GM23338 (cell line): ENCODE measurements at regions not wholly inside any gene's neighbourhood (a gene's known extent, or its start where the extent isn't known, plus 50 kb on each side); places are given as distances from the start of the nearest gene placed in this dataset.

Source experiments
- ATAC-seq: fragments of 200-7000 bp; cut with Tn5 transposase; 3 replicates; pipeline ENCODE4 v1.9.1; 2020
- DNase-seq: peaks from one replicate; pipeline ENCODE4 v3.0.0-alpha.2; 2015; ENCODE audit warnings: low spot score
- H2AFZ ChIP-seq: fragments of 200-600 bp; sonication (generic); 2 replicates; pipeline ENCODE4 v1.8.0; 2016; ENCODE audit warnings: antibody characterized with exemption, mild to moderate bottlenecking, moderate library complexity
- H3F3A ChIP-seq: fragments of 200-600 bp; sonication (generic); replicated peaks from 2 replicates; pipeline ENCODE4 v1.8.0; 2017; ENCODE audit warnings: antibody characterized with exemption, mixed run types, low read depth
- H3K27ac ChIP-seq: fragments of 200-600 bp; sonication (generic); 2 replicates; pipeline ENCODE4 v1.6.1; 2016; ENCODE audit warnings: low read depth
- H3K27me3 ChIP-seq: fragments of 200-600 bp; sonication (generic); 2 replicates; pipeline ENCODE4 v1.8.0; 2016; ENCODE audit warnings: mild to moderate bottlenecking, mixed run types, moderate library complexity; ENCODE audit not compliant: insufficient read depth
- H3K36me3 ChIP-seq: fragments of 200-600 bp; sonication (generic); 2 replicates; pipeline ENCODE4 v1.8.0; 2016; ENCODE audit warnings: mild to moderate bottlenecking; ENCODE audit not compliant: insufficient read depth
- H3K4me1 ChIP-seq: fragments of 200-600 bp; sonication (generic); 2 replicates; pipeline ENCODE4 v1.8.0; 2016; ENCODE audit warnings: mild to moderate bottlenecking, moderate library complexity; ENCODE audit not compliant: insufficient read depth
- H3K4me2 ChIP-seq: fragments of 200-600 bp; sonication (generic); 2 replicates; pipeline ENCODE4 v1.7.1; 2017; ENCODE audit warnings: mixed run types
- H3K4me3 ChIP-seq: fragments of 200-600 bp; sonication (generic); 2 replicates; pipeline ENCODE4 v1.6.1; 2016; ENCODE audit warnings: mixed run types
- H3K79me2 ChIP-seq: fragments of 200-600 bp; sonication (generic); replicated peaks from 2 replicates; pipeline ENCODE4 v1.8.0; 2017; ENCODE audit warnings: mild to moderate bottlenecking; ENCODE audit not compliant: insufficient read depth
- H3K9me2 ChIP-seq: fragments of 200-600 bp; sonication (generic); 2 replicates; pipeline ENCODE4 v1.8.0; 2017; ENCODE audit not compliant: insufficient read depth
- H4K20me1 ChIP-seq: fragments of 200-600 bp; sonication (generic); replicated peaks from 2 replicates; pipeline ENCODE4 v1.8.0; 2017; ENCODE audit warnings: mild to moderate bottlenecking; ENCODE audit not compliant: insufficient read depth
- H3K27ac Mint-ChIP-seq: 2 replicates; pipeline ENCODE4 v1.8.0; 2020; ENCODE audit warnings: inconsistent platforms, mild to moderate bottlenecking, moderate library complexity, mixed read lengths
- H3K27me3 Mint-ChIP-seq: 3 replicates; pipeline ENCODE4 v1.8.0; 2022; ENCODE audit warnings: low read depth, mild to moderate bottlenecking, moderate library complexity, mixed read lengths, inconsistent platforms; ENCODE audit not compliant: insufficient read depth, poor library complexity
- H3K36me3 Mint-ChIP-seq: 3 replicates; pipeline ENCODE4 v1.8.0; 2021; ENCODE audit warnings: low read depth, mild to moderate bottlenecking, inconsistent platforms, moderate library complexity, mixed read lengths
- H3K4me1 Mint-ChIP-seq: 3 replicates; pipeline ENCODE4 v1.8.0; 2020; ENCODE audit warnings: mild to moderate bottlenecking, inconsistent platforms, mixed read lengths
- H3K4me3 Mint-ChIP-seq: 3 replicates; pipeline ENCODE4 v1.8.0; 2021; ENCODE audit warnings: moderate library complexity, mild to moderate bottlenecking, inconsistent platforms, mixed read lengths
- H3K9me3 Mint-ChIP-seq: 3 replicates; pipeline ENCODE4 v1.8.0; 2020; ENCODE audit warnings: moderate library complexity, mild to moderate bottlenecking, inconsistent platforms, mixed read lengths
- CREB1 ChIP-seq: fragments of 250-450 bp; sonication (Bioruptor Pico); IDR thresholded peaks from 2 replicates; pipeline ENCODE4 v1.5.0; 2020; ENCODE audit warnings: low read depth, mild to moderate bottlenecking, moderate library complexity
- EZH2 ChIP-seq: fragments of 200-600 bp; sonication (generic); IDR thresholded peaks from one replicate; pipeline ENCODE4 v1.8.0; 2017; ENCODE audit warnings: antibody characterized with exemption, mild to moderate bottlenecking, low read depth; ENCODE audit not compliant: unreplicated experiment
- POLR2AphosphoS5 ChIP-seq: IDR thresholded peaks from 2 replicates; pipeline ENCODE4 v1.6.1; 2016; ENCODE audit warnings: antibody characterized with exemption, low read depth
- STAT1 ChIP-seq: IDR thresholded peaks from one replicate; pipeline ENCODE4 v1.6.1; 2016; ENCODE audit warnings: antibody characterized with exemption; ENCODE audit not compliant: unreplicated experiment
- TF ChIP-seq, protein P1 (sequence below), 2 experiments: fragments of 200-600 bp in 1 of 2; sonication (generic) in 1 of 2; conservative IDR thresholded peaks; 2 replicates each; pipeline versions ENCODE4 v1.5.1 to v1.6.1; 2016 to 2017; ENCODE audit warnings: antibody characterized with exemption in 2 of 2, low read depth in 2 of 2, mild to moderate bottlenecking in 2 of 2, moderate library complexity in 1 of 2

DNA sequence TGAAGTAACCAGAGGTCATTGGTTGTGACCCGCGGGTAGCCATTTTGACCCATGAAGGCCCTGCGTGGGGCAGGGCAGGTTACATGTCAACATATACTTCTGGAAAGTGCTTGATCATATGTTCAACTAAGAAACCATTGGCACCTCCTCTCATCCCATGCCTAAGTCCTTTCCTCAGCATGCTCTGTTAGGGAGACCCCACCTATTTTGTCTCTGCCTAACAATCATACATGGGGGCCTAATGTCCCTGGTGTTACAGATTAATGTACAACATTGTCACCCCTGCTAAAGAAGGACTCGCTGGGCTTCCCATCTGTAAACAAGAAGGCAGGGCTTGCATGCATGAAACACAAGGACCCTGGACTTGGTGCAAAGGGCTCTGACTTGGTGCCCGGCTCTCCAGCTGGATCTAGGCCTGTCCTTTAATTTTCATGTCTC is 133.7 kb upstream of the TNS3 start:
- no peak overlapping the region for H3K27ac Mint-ChIP-seq
- no peaks in the 10 kb centered on the region for H3K4me1 ChIP-seq
- DNase-seq (no peak), ATAC-seq (no peak)
- H3F3A ChIP-seq: no peaks in the 10 kb centered on the region
- no peaks in the 10 kb centered on the region for H3K36me3 ChIP-seq
- H3K4me1 Mint-ChIP-seq: peaks cover 2% of the 10 kb centered on the region; the same call in 1 of the 3 replicates
- H3K27ac ChIP-seq: no peak overlapping the region
- no peaks in the 10 kb centered on the region for H3K36me3 Mint-ChIP-seq
- H2AFZ ChIP-seq: no peak overlapping the region
- H3K27me3 Mint-ChIP-seq: peaks cover 1% of the 10 kb centered on the region
- no peak overlapping the region for H3K4me3 Mint-ChIP-seq
- no peaks in the 10 kb centered on the region for H3K9me3 Mint-ChIP-seq
- H3K9me2 ChIP-seq: no peaks in the 10 kb centered on the region
- no peaks in the 10 kb centered on the region for H3K27me3 ChIP-seq
- no peak overlapping the region for H3K4me2 ChIP-seq
- no peak overlapping the region for H3K4me3 ChIP-seq
- no peak for TF ChIP-seq CREB1 (CRISPR knock-in tag)
- H3K79me2 ChIP-seq: no peaks in the 10 kb centered on the region
- no peaks in the 10 kb centered on the region for H4K20me1 ChIP-seq

DNA sequence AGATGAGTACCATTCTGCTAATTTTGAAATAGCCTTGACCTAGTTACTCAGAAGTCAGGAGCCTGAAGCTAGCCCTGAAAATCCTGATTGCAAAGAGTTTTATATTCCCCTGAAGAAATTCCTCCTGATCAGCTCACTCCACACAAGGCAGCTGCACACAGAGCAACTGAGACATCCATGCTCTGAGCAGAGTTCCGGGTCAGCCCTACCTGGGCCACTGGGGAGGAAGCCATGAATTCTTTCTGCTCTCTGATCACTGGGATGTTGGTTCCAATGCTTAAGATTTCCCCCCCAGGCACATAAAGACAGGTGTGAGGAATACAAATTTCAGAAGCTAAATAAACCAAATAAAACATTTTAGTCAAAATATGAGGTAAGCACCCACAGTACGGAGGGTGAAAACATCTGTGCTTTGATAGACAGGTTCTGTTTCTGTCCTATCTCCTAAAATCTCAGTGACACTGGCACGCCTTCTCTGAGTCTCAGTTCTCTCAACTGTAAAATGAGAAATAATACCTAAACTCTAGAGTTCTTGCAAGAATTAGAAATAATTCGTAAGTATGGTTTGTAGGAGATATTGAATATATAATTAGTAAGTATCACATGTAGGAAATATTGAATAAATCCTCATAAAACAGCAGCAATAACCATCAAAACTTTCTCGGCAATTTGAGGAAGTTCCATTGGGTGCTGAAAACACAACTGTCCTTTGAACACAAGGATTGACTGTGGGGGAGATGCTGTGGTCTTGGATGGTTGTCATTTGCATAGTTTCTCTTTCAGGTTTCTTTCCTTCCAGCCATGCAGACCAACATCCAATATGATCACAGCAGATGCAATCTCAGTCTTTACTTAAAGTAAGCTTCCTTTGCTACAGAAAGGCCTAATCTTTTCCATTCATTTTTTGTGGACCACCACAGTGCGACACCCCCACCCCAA is 133.0 kb upstream of the TNS3 start:
- H3K4me3 Mint-ChIP-seq: no peak overlapping the region
- Histone ChIP-seq H4K20me1 (no peaks in the 10 kb centered on the region), H3K79me2 (no peaks in the 10 kb centered on the region), H3K4me1 (no peaks in the 10 kb centered on the region), H3K27ac (no peak overlapping the region), H3K4me2 (no peak overlapping the region), H3K27me3 (no peaks in the 10 kb centered on the region), H2AFZ (0 out of 2 replicates have a peak overlapping the region, but pooled peaks have one; percentile 5), H3F3A (no peaks in the 10 kb centered on the region), H3K4me3 (no peak overlapping the region), H3K9me2 (no peaks in the 10 kb centered on the region), H3K36me3 (no peaks in the 10 kb centered on the region)
- H3K27ac Mint-ChIP-seq: no peak overlapping the region
- H3K27me3 Mint-ChIP-seq: no peaks in the 10 kb centered on the region
- ATAC-seq: no peak
- H3K36me3 Mint-ChIP-seq: no peaks in the 10 kb centered on the region
- DNase-seq: no peak
- H3K9me3 Mint-ChIP-seq: no peaks in the 10 kb centered on the region
- TF ChIP-seq, protein P1, sequence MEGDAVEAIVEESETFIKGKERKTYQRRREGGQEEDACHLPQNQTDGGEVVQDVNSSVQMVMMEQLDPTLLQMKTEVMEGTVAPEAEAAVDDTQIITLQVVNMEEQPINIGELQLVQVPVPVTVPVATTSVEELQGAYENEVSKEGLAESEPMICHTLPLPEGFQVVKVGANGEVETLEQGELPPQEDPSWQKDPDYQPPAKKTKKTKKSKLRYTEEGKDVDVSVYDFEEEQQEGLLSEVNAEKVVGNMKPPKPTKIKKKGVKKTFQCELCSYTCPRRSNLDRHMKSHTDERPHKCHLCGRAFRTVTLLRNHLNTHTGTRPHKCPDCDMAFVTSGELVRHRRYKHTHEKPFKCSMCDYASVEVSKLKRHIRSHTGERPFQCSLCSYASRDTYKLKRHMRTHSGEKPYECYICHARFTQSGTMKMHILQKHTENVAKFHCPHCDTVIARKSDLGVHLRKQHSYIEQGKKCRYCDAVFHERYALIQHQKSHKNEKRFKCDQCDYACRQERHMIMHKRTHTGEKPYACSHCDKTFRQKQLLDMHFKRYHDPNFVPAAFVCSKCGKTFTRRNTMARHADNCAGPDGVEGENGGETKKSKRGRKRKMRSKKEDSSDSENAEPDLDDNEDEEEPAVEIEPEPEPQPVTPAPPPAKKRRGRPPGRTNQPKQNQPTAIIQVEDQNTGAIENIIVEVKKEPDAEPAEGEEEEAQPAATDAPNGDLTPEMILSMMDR (conservative IDR thresholded peaks at IDR 0.05; ENCODE audit: low read depth in 2 of 2): no peak
- no peak for TF ChIP-seq POLR2AphosphoS5
- no peak for TF ChIP-seq EZH2
- peaks cover 2% of the 10 kb centered on the region; the same call in 1 of the 3 replicates for H3K4me1 Mint-ChIP-seq

DNA sequence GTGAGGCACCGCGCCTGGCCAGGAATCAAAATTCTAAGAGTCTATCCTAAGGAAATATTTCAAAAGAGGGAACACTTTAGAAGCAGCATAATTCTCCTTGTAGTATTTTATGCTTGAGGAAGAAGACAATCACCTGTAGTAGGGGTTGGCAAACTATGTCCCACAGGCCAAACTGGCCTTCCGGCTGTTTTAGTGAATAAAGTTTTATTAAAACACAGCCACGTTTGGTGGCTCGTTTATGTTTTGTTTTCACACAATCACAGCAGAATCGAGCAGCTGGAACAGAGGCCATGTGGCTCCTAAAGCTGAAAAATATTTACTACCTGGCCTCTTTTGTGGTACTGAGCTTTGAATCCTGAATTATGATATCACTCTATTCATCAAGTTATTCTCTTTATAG is 131.7 kb upstream of the TNS3 start:
- no peaks in the 10 kb centered on the region for H3K9me2 ChIP-seq
- H3K4me3 ChIP-seq: no peak overlapping the region
- Mint-ChIP-seq H3K9me3 (no peaks in the 10 kb centered on the region), H3K27ac (no peak overlapping the region), H3K36me3 (no peaks in the 10 kb centered on the region), H3K27me3 (peaks cover 3% of the 10 kb centered on the region), H3K4me1 (peaks cover 2% of the 10 kb centered on the region; the same call in 1 of the 3 replicates), H3K4me3 (no peak overlapping the region)
- no peak overlapping the region for H3K4me2 ChIP-seq
- no peaks in the 10 kb centered on the region for H4K20me1 ChIP-seq
- H3K36me3 ChIP-seq: no peaks in the 10 kb centered on the region
- H2AFZ ChIP-seq: peak overlapping the region; percentile 69
- no peaks in the 10 kb centered on the region for H3K27me3 ChIP-seq
- no peaks in the 10 kb centered on the region for H3K79me2 ChIP-seq
- DNase-seq (no peak), ATAC-seq (no peak)
- no peaks in the 10 kb centered on the region for H3K4me1 ChIP-seq
- no peaks in the 10 kb centered on the region for H3F3A ChIP-seq
- no peak overlapping the region for H3K27ac ChIP-seq
- no peak for TF ChIP-seq STAT1
